Suprapubic skin (tissue), 4 donors: ENCODE measurements at regions not wholly inside any gene's neighbourhood (a gene's known extent, or its start where the extent isn't known, plus 50 kb on each side); places are given as distances from the start of the nearest gene placed in this dataset.

ENCODE experiments used
- DNase-seq, 2 donors: peaks; one replicate each; pipeline ENCODE4 v3.0.0-alpha.2; 2019; ENCODE audit warnings: low spot score in 2 of 2
- H3K27ac ChIP-seq: fragments of 200-600 bp; sonication (generic); one replicate; pipeline ENCODE4 v1.5.1; 2019
- H3K27me3 ChIP-seq: fragments of 200-600 bp; sonication (generic); one replicate; pipeline ENCODE4 v1.5.1; 2019
- H3K36me3 ChIP-seq: fragments of 200-600 bp; sonication (generic); one replicate; pipeline ENCODE4 v1.5.1; 2019
- H3K4me1 ChIP-seq: fragments of 200-600 bp; sonication (generic); one replicate; pipeline ENCODE4 v1.5.1; 2019
- H3K4me3 ChIP-seq: fragments of 200-600 bp; sonication (generic); one replicate; pipeline ENCODE4 v1.5.1; 2019; ENCODE audit warnings: mild to moderate bottlenecking
- H3K9me3 ChIP-seq: fragments of 200-600 bp; sonication (generic); one replicate; pipeline ENCODE4 v1.5.1; 2019
- EP300 ChIP-seq: sonication (generic); formaldehyde crosslinking; IDR thresholded peaks from one replicate; pipeline ENCODE4 v1.6.1; 2017; ENCODE audit warnings: antibody characterized with exemption
- POLR2A ChIP-seq, 2 donors: fragments of 450-650 bp; IDR thresholded peaks; one replicate each; pipeline ENCODE4 v1.6.1; 2017; ENCODE audit warnings: antibody characterized with exemption in 2 of 2, mild to moderate bottlenecking in 2 of 2, moderate library complexity in 2 of 2
- POLR2AphosphoS5 ChIP-seq, 3 donors: sonication (generic); formaldehyde crosslinking; IDR thresholded peaks; one replicate each; pipeline ENCODE4 v1.6.1; 2017; ENCODE audit warnings: antibody characterized with exemption in 3 of 3
- WGBS: methylation state at CpG from one replicate; pipeline ENCODE4 v1.1.5; 2018; 5-methylcytosine and 5-hydroxymethylcytosine counted together
- TF ChIP-seq, protein P1 (sequence below), 2 donors: fragments of 200-600 bp in 1 of 2; fragments of 450-650 bp in 1 of 2; sonication (generic) in 1 of 2; IDR thresholded peaks; one replicate each; pipeline ENCODE4 v1.5.1; 2016 to 2019; ENCODE audit warnings: antibody characterized with exemption in 2 of 2, mild to moderate bottlenecking in 1 of 2, moderate library complexity in 1 of 2

DNA sequence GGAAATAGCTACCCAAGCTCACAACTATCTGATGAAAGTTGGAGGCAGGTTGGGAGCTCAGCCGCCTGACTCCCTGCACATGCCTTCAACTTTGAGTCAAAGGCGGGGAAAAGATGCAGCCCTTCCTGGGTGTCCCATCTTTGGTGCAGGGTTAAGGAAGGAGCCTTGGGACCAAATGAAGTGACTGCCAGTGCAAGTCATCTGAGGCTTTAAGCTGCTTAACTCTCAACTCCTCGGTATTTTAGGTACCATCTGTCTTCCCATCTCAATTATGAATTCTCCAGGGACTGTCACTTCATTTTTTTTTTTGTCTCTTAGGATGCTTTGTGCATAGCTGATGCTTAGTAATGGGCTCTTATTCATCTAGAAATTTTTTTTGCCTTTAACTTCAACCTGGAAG is 408.8 kb upstream of the C2CD4B start:
- 84% methylated on average over 3 of the region's 3 CpGs for WGBS
- TF ChIP-seq POLR2AphosphoS5 (IDR thresholded peaks at IDR 0.05) (no peak), POLR2A (IDR thresholded peaks at IDR 0.05) (no peak), EP300 (no peak)
- TF ChIP-seq, protein P1, sequence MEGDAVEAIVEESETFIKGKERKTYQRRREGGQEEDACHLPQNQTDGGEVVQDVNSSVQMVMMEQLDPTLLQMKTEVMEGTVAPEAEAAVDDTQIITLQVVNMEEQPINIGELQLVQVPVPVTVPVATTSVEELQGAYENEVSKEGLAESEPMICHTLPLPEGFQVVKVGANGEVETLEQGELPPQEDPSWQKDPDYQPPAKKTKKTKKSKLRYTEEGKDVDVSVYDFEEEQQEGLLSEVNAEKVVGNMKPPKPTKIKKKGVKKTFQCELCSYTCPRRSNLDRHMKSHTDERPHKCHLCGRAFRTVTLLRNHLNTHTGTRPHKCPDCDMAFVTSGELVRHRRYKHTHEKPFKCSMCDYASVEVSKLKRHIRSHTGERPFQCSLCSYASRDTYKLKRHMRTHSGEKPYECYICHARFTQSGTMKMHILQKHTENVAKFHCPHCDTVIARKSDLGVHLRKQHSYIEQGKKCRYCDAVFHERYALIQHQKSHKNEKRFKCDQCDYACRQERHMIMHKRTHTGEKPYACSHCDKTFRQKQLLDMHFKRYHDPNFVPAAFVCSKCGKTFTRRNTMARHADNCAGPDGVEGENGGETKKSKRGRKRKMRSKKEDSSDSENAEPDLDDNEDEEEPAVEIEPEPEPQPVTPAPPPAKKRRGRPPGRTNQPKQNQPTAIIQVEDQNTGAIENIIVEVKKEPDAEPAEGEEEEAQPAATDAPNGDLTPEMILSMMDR (IDR thresholded peaks at IDR 0.05), result no peak
- Histone ChIP-seq H3K36me3 (no peaks in the 10 kb centered on the region), H3K27ac (no peak overlapping the region), H3K9me3 (no peaks in the 10 kb centered on the region), H3K4me3 (no peak overlapping the region), H3K4me1 (peaks cover 14% of the 10 kb centered on the region), H3K27me3 (no peaks in the 10 kb centered on the region)
- DNase-seq, result no peak

DNA sequence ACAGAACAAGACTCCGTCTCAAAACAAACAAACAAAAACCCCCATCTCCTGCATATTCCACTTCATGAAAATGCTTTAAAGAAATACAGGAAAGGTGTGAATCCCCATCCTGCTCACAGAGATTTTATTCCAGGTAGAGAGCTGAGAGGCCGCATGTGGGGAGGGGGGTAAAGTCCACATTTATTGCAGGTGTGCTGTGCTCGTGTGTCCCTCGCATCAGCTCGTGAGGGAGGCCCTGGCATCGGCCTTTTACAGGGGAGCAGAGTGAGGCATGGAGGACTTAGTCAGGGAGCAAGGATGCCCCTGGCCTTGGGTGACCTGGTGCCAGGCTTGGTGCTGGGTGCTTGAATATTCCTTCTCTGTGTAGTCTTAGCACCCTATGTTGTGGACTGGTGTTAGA is 413.5 kb upstream of the C2CD4B start:
- DNase-seq, result no peak
- H3K4me1 ChIP-seq, result peaks cover 4% of the 10 kb centered on the region
- H3K27me3 ChIP-seq, result no peaks in the 10 kb centered on the region
- H3K27ac ChIP-seq, result no peak overlapping the region
- WGBS, result 98% methylated on average over 6 of the region's 6 CpGs
- H3K36me3 ChIP-seq, result no peaks in the 10 kb centered on the region
- TF ChIP-seq, protein P1 (IDR thresholded peaks at IDR 0.05), result no peak
- TF ChIP-seq EP300 (no peak), POLR2AphosphoS5 (IDR thresholded peaks at IDR 0.05) (no peak), POLR2A (IDR thresholded peaks at IDR 0.05) (no peak)
- no peaks in the 10 kb centered on the region for H3K9me3 ChIP-seq
- H3K4me3 ChIP-seq, result no peak overlapping the region

DNA sequence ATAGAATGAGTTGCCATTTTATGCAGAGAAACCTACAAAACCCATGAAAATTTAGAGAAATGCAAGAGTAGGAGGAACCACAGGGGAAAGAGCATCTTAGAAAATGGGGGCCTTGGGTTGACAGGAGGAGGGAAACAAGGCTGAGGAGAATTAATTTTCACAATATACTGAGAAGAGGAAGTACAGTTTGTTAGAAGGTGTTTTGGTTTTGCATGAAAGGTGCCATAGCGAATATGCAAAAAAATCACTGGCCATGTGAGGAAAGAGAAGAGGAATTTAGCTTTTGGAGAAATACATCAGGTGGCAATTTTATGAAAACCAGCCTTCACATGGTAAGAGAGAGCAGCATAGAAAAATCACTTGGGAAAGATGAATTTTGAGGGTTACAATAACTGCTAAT is 413.9 kb upstream of the C2CD4B start:
- H3K36me3 ChIP-seq, result no peaks in the 10 kb centered on the region
- H3K9me3 ChIP-seq, result no peaks in the 10 kb centered on the region
- H3K4me1 ChIP-seq, result peaks cover 5% of the 10 kb centered on the region
- WGBS, result 100% methylated on average over 1 of the region's 1 CpG
- TF ChIP-seq EP300 (no peak), POLR2AphosphoS5 (IDR thresholded peaks at IDR 0.05) (no peak), POLR2A (IDR thresholded peaks at IDR 0.05) (no peak)
- TF ChIP-seq, protein P1 (IDR thresholded peaks at IDR 0.05), result no peak
- H3K27me3 ChIP-seq, result no peaks in the 10 kb centered on the region
- H3K27ac ChIP-seq, result no peak overlapping the region
- no peak for DNase-seq
- no peak overlapping the region for H3K4me3 ChIP-seq

DNA sequence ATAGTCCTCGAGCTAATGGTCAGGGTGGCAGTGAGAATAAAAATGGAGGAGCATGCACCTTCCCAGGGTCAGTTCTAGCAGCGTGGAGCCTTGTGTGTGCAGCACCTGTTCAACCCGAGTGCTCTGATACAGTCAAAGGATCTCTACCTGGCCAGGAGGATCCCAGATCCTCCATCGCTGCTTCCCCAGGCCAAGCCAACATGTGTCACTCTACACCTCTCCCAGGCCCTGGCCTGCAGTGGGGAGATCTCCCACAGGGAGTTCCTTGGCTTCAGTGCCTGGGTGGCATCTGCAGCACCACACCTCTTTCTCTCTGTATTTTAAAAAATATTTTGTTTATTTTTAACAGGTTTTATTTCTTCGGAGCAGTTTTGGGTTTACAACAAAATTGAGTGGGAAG is 414.8 kb upstream of the C2CD4B start:
- Histone ChIP-seq H3K9me3 (no peaks in the 10 kb centered on the region), H3K4me1 (peaks cover 9% of the 10 kb centered on the region), H3K36me3 (no peaks in the 10 kb centered on the region), H3K27ac (no peak overlapping the region), H3K27me3 (no peaks in the 10 kb centered on the region), H3K4me3 (no peak overlapping the region)
- WGBS, result 93% methylated on average over 5 of the region's 5 CpGs
- TF ChIP-seq, protein P1 (IDR thresholded peaks at IDR 0.05), result no peak
- TF ChIP-seq POLR2AphosphoS5 (IDR thresholded peaks at IDR 0.05) (no peak), POLR2A (IDR thresholded peaks at IDR 0.05) (no peak), EP300 (no peak)
- no peak for DNase-seq

DNA sequence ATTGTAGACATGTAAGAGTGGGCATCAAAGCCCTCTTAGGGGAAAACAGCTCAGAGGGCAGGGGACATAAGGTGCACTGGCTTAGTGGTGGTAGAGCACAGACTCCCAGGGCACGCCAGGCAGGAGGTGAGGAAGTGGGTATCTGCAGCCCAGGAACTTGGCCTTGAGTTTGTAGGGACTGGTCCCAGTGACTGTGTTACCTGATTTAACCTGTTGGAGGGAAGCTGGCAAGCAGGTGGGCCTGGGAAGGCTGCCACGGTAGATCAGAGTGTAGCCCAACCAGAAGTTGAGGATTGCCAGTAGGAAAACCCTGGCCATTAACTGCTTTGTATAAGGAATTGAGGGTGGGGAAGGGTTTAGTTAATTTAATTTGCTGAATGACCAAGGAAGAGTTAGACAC is 417.5 kb upstream of the C2CD4B start:
- Histone ChIP-seq H3K4me3 (no peak overlapping the region), H3K4me1 (peaks cover 12% of the 10 kb centered on the region), H3K9me3 (no peaks in the 10 kb centered on the region), H3K36me3 (no peaks in the 10 kb centered on the region), H3K27ac (no peak overlapping the region), H3K27me3 (no peaks in the 10 kb centered on the region)
- no peak for DNase-seq
- 50% methylated on average over 2 of the region's 2 CpGs for WGBS
- TF ChIP-seq EP300 (no peak), POLR2AphosphoS5 (IDR thresholded peaks at IDR 0.05) (no peak), POLR2A (IDR thresholded peaks at IDR 0.05) (no peak)
- TF ChIP-seq, protein P1 (IDR thresholded peaks at IDR 0.05), result no peak
